Neutrophil (primary cell): ENCODE measurements at regions not wholly inside any gene's neighbourhood (a gene's known extent, or its start where the extent isn't known, plus 50 kb on each side); places are given as distances from the start of the nearest gene placed in this dataset.

Experiments
- H3K27ac ChIP-seq: fragments of 200-600 bp; sonication (generic); 2 replicates; pipeline ENCODE4 v1.5.1; 2016; ENCODE audit warnings: mild to moderate bottlenecking, moderate library complexity
- H3K27me3 ChIP-seq: fragments of 200-600 bp; sonication (generic); 2 replicates; pipeline ENCODE4 v1.6.0; 2016; ENCODE audit warnings: mild to moderate bottlenecking
- H3K36me3 ChIP-seq: fragments of 200-600 bp; sonication (generic); 2 replicates; pipeline ENCODE4 v1.5.1; 2017
- H3K4me1 ChIP-seq, 2 experiments: fragments of 200-600 bp in 1 of 2; sonication (generic) in 1 of 2; 1 replicate in 1 of 2; 2 replicates in 1 of 2; pipeline versions ENCODE4 v1.5.1 to v1.6.1; 2013 to 2016; ENCODE audit warnings: low read depth in 1 of 2, low read length in 1 of 2, mild to moderate bottlenecking in 1 of 2, moderate library complexity in 1 of 2; ENCODE audit not compliant: control insufficient read depth in 1 of 2, insufficient read depth in 1 of 2
- H3K4me3 ChIP-seq, 2 experiments: fragments of 200-600 bp in 1 of 2; sonication (generic) in 1 of 2; 1 replicate in 1 of 2; 2 replicates in 1 of 2; pipeline ENCODE4 v1.5.1; 2013 to 2016; ENCODE audit warnings: low read depth in 1 of 2, low read length in 1 of 2, mild to moderate bottlenecking in 1 of 2, moderate library complexity in 1 of 2
- H3K9me3 ChIP-seq: fragments of 200-600 bp; sonication (generic); 2 replicates; pipeline ENCODE4 v1.5.1; 2016
- CTCF ChIP-seq: fragments of 200-600 bp; sonication (generic); IDR thresholded peaks from 2 replicates; pipeline ENCODE4 v1.5.1; 2016; ENCODE audit warnings: antibody characterized with exemption

- H3K27me3 ChIP-seq = no peaks in the 10 kb centered on the region
- H3K36me3 ChIP-seq = no peaks in the 10 kb centered on the region
- no peak overlapping the region for H3K27ac ChIP-seq
- H3K9me3 ChIP-seq = no peaks in the 10 kb centered on the region
- H3K4me1 ChIP-seq = no peaks in the 10 kb centered on the region
- TF ChIP-seq CTCF = no peak
- no peak overlapping the region for H3K4me3 ChIP-seq
These were observed 565.5 kb downstream of the EPM2A start for GRCh38 chr6:145169726-145170224.

- no peak for TF ChIP-seq CTCF
- Histone ChIP-seq H3K36me3 (no peaks in the 10 kb centered on the region), H3K27ac (no peak overlapping the region), H3K4me3 (no peak overlapping the region), H3K27me3 (no peaks in the 10 kb centered on the region), H3K9me3 (no peaks in the 10 kb centered on the region), H3K4me1 (no peaks in the 10 kb centered on the region)
These were observed 559.9 kb downstream of the EPM2A start for GRCh38 chr6:145175470-145175869.

GRCh38 chr6:145178391-145178790 lies 556.9 kb downstream of the EPM2A start:
- Histone ChIP-seq H3K36me3 (no peaks in the 10 kb centered on the region), H3K4me1 (no peaks in the 10 kb centered on the region), H3K27ac (no peak overlapping the region), H3K4me3 (no peak overlapping the region), H3K9me3 (no peaks in the 10 kb centered on the region), H3K27me3 (no peaks in the 10 kb centered on the region)
- no peak for TF ChIP-seq CTCF

- Histone ChIP-seq H3K9me3 (no peaks in the 10 kb centered on the region), H3K27me3 (no peaks in the 10 kb centered on the region), H3K27ac (no peak overlapping the region), H3K4me1 (no peaks in the 10 kb centered on the region), H3K36me3 (no peaks in the 10 kb centered on the region), H3K4me3 (no peak overlapping the region)
- TF ChIP-seq CTCF = no peak
These were observed 547.7 kb downstream of the EPM2A start for GRCh38 chr6:145187491-145188206.

- no peak for TF ChIP-seq CTCF
- no peak overlapping the region for H3K4me3 ChIP-seq
- H3K27ac ChIP-seq = no peak overlapping the region
- no peaks in the 10 kb centered on the region for H3K9me3 ChIP-seq
- no peaks in the 10 kb centered on the region for H3K36me3 ChIP-seq
- no peaks in the 10 kb centered on the region for H3K4me1 ChIP-seq
- H3K27me3 ChIP-seq = no peaks in the 10 kb centered on the region
These were observed 545.5 kb downstream of the EPM2A start for GRCh38 chr6:145189836-145190235.
